HEK293T (cell line): ENCODE measurements at regions not wholly inside any gene's neighbourhood (a gene's known extent, or its start where the extent isn't known, plus 50 kb on each side); places are given as distances from the start of the nearest gene placed in this dataset.

ENCODE experiments used
- FOXA1 ChIP-seq: fragments of 450-650 bp; IDR thresholded peaks from 2 replicates; pipeline ENCODE4 v1.6.1; 2016; ENCODE audit warnings: mild to moderate bottlenecking
- SP1 ChIP-seq: fragments of 450-650 bp; IDR thresholded peaks from 2 replicates; pipeline ENCODE4 v1.6.1; 2017

- no peak for TF ChIP-seq SP1
- no peak for TF ChIP-seq FOXA1
These were observed 260.1 kb downstream of the COL4A1 start for GRCh38 chr13:110046811-110047210.
